RWPE1 (cell line): ENCODE measurements at regions not wholly inside any gene's neighbourhood (a gene's known extent, or its start where the extent isn't known, plus 50 kb on each side); places are given as distances from the start of the nearest gene placed in this dataset.

ENCODE experiments used
- CTCF ChIA-PET: fragments of 350-600 bp; sonication (Branson Sonifier 250); formaldehyde crosslinking; extraction: SDS; loops from one replicate; lab custom pipeline; 2021; lab: Yijun Ruan, JAX
- POLR2A ChIA-PET: fragments of 400-600 bp; formaldehyde crosslinking; extraction: SDS; loops from one replicate; lab custom pipeline; 2020; ENCODE audit warnings: antibody characterized with exemption; ENCODE audit not compliant: low non-redundant PET; lab: Yijun Ruan, JAX
- DNase-seq: peaks from one replicate; pipeline ENCODE4 v3.0.0; 2012; ENCODE audit warnings: low spot score
- H3K27ac ChIP-seq: fragments of 450-650 bp; 2 replicates; pipeline ENCODE4 v1.5.1; 2017
- CTCF ChIP-seq: fragments of 450-650 bp; conservative IDR thresholded peaks from 2 replicates; pipeline ENCODE4 v1.5.1; 2017; ENCODE audit warnings: low read depth, mild to moderate bottlenecking

- POLR2A ChIA-PET: no interaction called here
These were observed 560.5 kb upstream of the ARPP21 start for GRCh38 chr3:35078780-35079179.

GRCh38 chr3:35079403-35079802 lies 559.9 kb upstream of the ARPP21 start:
- ChIA-PET CTCF (no interaction called here), POLR2A (no interaction called here)
- no peak for TF ChIP-seq CTCF

More at GRCh38 chr3:35078780-35079179, 560.5 kb upstream of the ARPP21 start:
- no peak for DNase-seq
- CTCF ChIA-PET: no interaction called here
- no peak overlapping the region for H3K27ac ChIP-seq
- TF ChIP-seq CTCF: no peak

GRCh38 chr3:35081899-35082298 lies 557.4 kb upstream of the ARPP21 start:
- DNase-seq: no peak
- no peak overlapping the region for H3K27ac ChIP-seq
- CTCF ChIA-PET: interaction anchor here (0.7 kb wide), 1 partner anchor 585 kb away, joined by 3 read pairs; no protein-coding TSS in a partner anchor
- POLR2A ChIA-PET: no interaction called here
- no peak for TF ChIP-seq CTCF

More at GRCh38 chr3:35079403-35079802, 559.9 kb upstream of the ARPP21 start:
- no peak overlapping the region for H3K27ac ChIP-seq
- no peak for DNase-seq

- H3K27ac ChIP-seq: no peak overlapping the region
- ChIA-PET POLR2A (no interaction called here), CTCF (no interaction called here)
- no peak for TF ChIP-seq CTCF
- no peak for DNase-seq
These were observed 550.4 kb upstream of the ARPP21 start for GRCh38 chr3:35088943-35089342.

- POLR2A ChIA-PET: no interaction called here
- TF ChIP-seq CTCF: no peak
These were observed 524.6 kb upstream of the ARPP21 start for GRCh38 chr3:35114686-35115085.

GRCh38 chr3:35120026-35120425 lies 519.3 kb upstream of the ARPP21 start:
- no peak for TF ChIP-seq CTCF
- POLR2A ChIA-PET: no interaction called here
- H3K27ac ChIP-seq: no peak overlapping the region
- CTCF ChIA-PET: interaction anchor here (0.6 kb wide), 1 partner anchor 249 kb away, joined by 4 read pairs; no protein-coding TSS in a partner anchor
- DNase-seq: no peak

More at GRCh38 chr3:35114686-35115085, 524.6 kb upstream of the ARPP21 start:
- no peak for DNase-seq
- CTCF ChIA-PET: interaction anchor here (0.6 kb wide), 1 partner anchor 111 kb away, joined by 5 read pairs; no protein-coding TSS in a partner anchor
- no peak overlapping the region for H3K27ac ChIP-seq
